Activated B cell treated with CpG ODN at 0.5 μM for 24 hours (primary cell): ENCODE measurements at regions not wholly inside any gene's neighbourhood (a gene's known extent, or its start where the extent isn't known, plus 50 kb on each side); places are given as distances from the start of the nearest gene placed in this dataset.

Source experiments
- ATAC-seq: fragments of 200-7000 bp; cut with Tn5 transposase; one replicate; pipeline ENCODE4 v1.10.0; 2021; ENCODE audit warnings: low read depth, mild to moderate bottlenecking, moderate library complexity
- CTCF ChIA-PET: fragments of 350-600 bp; sonication (Branson Sonifier 250); formaldehyde crosslinking; loops from one replicate; lab custom pipeline; 2021; ENCODE audit warnings: antibody characterized with exemption; lab: Charles Lee
- POLR2A ChIA-PET: fragments of 350-600 bp; sonication (Branson Sonifier 250); formaldehyde crosslinking; loops from one replicate; lab custom pipeline; 2021; ENCODE audit warnings: antibody characterized with exemption; lab: Charles Lee
- DNase-seq: peaks from one replicate; pipeline ENCODE4 v3.0.0; 2022
- H3K27ac Mint-ChIP-seq: one replicate; pipeline ENCODE4 v1.8.0; 2020; ENCODE audit warnings: mixed read lengths
- H3K27me3 Mint-ChIP-seq: one replicate; pipeline ENCODE4 v1.8.0; 2021; ENCODE audit warnings: mixed read lengths
- H3K36me3 Mint-ChIP-seq: one replicate; pipeline ENCODE4 v1.8.0; 2021; ENCODE audit warnings: low read depth, mixed read lengths
- H3K4me1 Mint-ChIP-seq: one replicate; pipeline ENCODE4 v1.8.0; 2021; ENCODE audit warnings: mixed read lengths
- H3K4me3 Mint-ChIP-seq: one replicate; pipeline ENCODE4 v1.8.0; 2020; ENCODE audit warnings: mild to moderate bottlenecking, mixed read lengths
- H3K9me3 Mint-ChIP-seq: one replicate; pipeline ENCODE4 v1.8.0; 2020; ENCODE audit warnings: mixed read lengths
- intact Hi-C: fragments of 100-400 bp; cut with micrococcal nuclease; formaldehyde crosslinking; loops from one replicate; pipeline ENCODE4 v1.15.1; 2024
- TF ChIP-seq, protein P1 (sequence below): fragments of 200-600 bp; IDR thresholded peaks from one replicate; pipeline ENCODE4 v1.8.0; 2022; ENCODE audit warnings: antibody characterized with exemption, mild to moderate bottlenecking

DNA sequence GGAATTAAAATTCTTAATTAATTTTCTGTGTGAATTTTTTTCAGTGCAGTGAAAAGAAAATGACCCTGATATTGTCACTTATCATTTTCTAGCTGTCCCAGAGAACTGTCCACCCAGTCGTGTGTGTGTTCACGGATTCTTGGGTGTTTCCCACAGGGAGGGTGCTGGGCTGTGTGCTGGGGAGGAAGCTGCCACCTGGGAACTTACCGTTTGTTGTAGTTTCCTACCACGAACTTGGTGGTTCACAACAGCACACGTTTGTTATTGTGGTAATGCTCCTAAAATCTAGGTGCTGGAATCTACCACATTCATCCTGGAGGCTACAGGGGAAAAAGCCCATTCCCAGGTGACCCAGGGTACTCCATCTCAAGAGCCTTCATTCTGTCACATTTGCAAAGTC is 276.1 kb downstream of the GLRX3 start:
- H3K27me3 Mint-ChIP-seq, result no peaks in the 10 kb centered on the region
- TF ChIP-seq, protein P1, sequence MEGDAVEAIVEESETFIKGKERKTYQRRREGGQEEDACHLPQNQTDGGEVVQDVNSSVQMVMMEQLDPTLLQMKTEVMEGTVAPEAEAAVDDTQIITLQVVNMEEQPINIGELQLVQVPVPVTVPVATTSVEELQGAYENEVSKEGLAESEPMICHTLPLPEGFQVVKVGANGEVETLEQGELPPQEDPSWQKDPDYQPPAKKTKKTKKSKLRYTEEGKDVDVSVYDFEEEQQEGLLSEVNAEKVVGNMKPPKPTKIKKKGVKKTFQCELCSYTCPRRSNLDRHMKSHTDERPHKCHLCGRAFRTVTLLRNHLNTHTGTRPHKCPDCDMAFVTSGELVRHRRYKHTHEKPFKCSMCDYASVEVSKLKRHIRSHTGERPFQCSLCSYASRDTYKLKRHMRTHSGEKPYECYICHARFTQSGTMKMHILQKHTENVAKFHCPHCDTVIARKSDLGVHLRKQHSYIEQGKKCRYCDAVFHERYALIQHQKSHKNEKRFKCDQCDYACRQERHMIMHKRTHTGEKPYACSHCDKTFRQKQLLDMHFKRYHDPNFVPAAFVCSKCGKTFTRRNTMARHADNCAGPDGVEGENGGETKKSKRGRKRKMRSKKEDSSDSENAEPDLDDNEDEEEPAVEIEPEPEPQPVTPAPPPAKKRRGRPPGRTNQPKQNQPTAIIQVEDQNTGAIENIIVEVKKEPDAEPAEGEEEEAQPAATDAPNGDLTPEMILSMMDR, result no peak
- ATAC-seq, result no peak
- H3K4me3 Mint-ChIP-seq, result no peak overlapping the region
- no peaks in the 10 kb centered on the region for H3K4me1 Mint-ChIP-seq
- intact Hi-C loops, result no loop called here
- no peak overlapping the region for H3K27ac Mint-ChIP-seq
- no peak for DNase-seq
- no peaks in the 10 kb centered on the region for H3K9me3 Mint-ChIP-seq
- H3K36me3 Mint-ChIP-seq, result no peaks in the 10 kb centered on the region
- ChIA-PET POLR2A (no interaction called here), CTCF (no interaction called here)

DNA sequence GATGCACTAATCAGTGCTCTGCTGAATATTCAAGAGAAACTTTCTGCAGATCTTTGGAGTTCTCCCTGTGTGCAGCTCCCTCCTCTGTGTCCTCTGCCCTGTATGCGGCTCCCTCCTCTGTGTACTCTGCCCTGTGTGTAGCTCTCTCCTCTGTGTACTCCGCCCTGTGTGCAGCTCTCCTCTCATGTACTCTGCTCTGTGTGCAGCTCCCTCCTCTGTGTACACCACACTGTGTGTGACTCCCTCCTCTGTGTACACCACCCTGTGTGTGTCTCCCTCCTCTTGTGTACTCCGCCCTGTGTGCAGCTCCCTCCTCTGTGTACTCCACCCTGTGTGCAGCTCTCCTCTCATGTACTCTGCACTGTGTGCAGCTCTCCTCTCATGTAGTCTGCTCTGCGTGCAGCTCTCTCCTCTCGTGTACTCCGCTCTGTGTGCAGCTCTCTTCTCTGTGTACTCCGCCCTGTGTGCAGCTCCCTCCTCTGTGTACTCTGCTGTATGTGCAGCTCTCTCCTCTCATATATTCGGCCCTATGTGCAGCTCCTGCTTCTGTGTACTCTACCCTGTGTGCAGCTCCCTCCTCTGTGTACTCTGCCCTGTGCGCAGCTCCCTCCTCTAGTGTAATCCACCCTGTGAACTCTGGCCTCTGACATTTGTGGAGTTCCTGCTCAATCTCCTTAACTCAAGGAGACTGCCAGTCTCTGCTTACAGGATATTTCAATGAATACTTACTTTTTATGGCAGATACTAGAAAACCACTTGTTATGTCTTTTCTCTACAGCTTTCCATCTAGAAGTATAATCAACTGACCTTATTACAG is 280.4 kb downstream of the GLRX3 start:
- CTCF ChIA-PET, result no interaction called here
- no peaks in the 10 kb centered on the region for H3K27me3 Mint-ChIP-seq
- intact Hi-C loops, result no loop called here
- ATAC-seq (no peak), DNase-seq (no peak)
- POLR2A ChIA-PET, result no interaction called here
- H3K27ac Mint-ChIP-seq, result no peak overlapping the region
- TF ChIP-seq, protein P1, result no peak
- H3K4me1 Mint-ChIP-seq, result no peaks in the 10 kb centered on the region
- H3K9me3 Mint-ChIP-seq, result no peaks in the 10 kb centered on the region
- no peaks in the 10 kb centered on the region for H3K36me3 Mint-ChIP-seq
- H3K4me3 Mint-ChIP-seq, result no peak overlapping the region

DNA sequence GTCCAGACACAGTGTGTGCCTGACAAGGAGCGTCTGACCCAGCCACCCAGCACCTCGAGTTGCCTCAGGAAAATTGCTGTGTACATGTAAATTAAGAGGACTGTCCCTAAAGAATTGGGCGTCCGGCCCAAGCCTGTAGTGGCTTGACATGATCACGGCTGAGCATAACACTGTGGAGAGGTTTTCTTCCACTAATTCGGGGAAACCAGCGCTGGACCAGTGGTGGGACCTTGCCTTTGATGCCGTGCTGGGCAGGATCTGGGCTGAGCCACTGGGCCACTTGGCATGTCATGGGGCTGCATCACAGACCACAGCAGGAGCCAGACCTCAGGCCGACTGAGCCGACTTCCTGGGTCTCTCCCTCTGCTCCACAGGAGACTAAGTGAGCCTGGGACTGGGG is 282.5 kb downstream of the GLRX3 start:
- H3K27me3 Mint-ChIP-seq, result no peaks in the 10 kb centered on the region
- DNase-seq (no peak), ATAC-seq (no peak)
- no peak overlapping the region for H3K4me3 Mint-ChIP-seq
- TF ChIP-seq, protein P1, result no peak
- no peaks in the 10 kb centered on the region for H3K9me3 Mint-ChIP-seq
- H3K36me3 Mint-ChIP-seq, result no peaks in the 10 kb centered on the region
- intact Hi-C loops, result no loop called here
- CTCF ChIA-PET, result no interaction called here
- no peaks in the 10 kb centered on the region for H3K4me1 Mint-ChIP-seq
- POLR2A ChIA-PET, result no interaction called here
- no peak overlapping the region for H3K27ac Mint-ChIP-seq

DNA sequence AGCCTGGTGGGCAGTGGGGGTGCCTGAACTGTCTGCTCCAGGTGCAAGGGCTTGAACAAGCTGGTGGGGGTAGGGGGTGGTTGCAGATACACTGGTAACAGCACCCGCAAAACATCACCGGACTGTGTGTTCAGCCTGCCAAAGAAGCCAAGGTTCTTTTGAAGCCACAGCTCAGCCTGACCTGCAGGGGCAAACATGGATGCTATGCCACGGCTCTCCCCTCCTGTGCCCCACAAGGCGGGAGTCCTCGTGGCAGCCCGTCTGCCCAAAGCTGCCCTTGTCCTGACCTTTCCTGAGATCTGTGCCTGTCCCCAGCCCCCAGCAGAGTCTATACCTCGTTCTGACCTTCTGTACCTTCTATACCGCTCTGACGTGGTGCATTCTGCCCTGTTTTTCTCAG is 285.7 kb downstream of the GLRX3 start:
- no peak for ATAC-seq
- intact Hi-C loops, result no loop called here
- POLR2A ChIA-PET, result no interaction called here

More for the DNA sequence above, 285.7 kb downstream of the GLRX3 start:
- Mint-ChIP-seq H3K9me3 (no peaks in the 10 kb centered on the region), H3K4me1 (no peaks in the 10 kb centered on the region), H3K27ac (no peak overlapping the region), H3K27me3 (no peaks in the 10 kb centered on the region), H3K4me3 (no peak overlapping the region), H3K36me3 (no peaks in the 10 kb centered on the region)
- no peak for DNase-seq
- TF ChIP-seq, protein P1, result no peak
- CTCF ChIA-PET, result no interaction called here
